ENCODE measurements at regions not wholly inside any gene's neighbourhood (a gene's known extent, or its start where the extent isn't known, plus 50 kb on each side); places are given as distances from the start of the nearest gene placed in this dataset.

- TF ChIP-seq, protein P1, sequence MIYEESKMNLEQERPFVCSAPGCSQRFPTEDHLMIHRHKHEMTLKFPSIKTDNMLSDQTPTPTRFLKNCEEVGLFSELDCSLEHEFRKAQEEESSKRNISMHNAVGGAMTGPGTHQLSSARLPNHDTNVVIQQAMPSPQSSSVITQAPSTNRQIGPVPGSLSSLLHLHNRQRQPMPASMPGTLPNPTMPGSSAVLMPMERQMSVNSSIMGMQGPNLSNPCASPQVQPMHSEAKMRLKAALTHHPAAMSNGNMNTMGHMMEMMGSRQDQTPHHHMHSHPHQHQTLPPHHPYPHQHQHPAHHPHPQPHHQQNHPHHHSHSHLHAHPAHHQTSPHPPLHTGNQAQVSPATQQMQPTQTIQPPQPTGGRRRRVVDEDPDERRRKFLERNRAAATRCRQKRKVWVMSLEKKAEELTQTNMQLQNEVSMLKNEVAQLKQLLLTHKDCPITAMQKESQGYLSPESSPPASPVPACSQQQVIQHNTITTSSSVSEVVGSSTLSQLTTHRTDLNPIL (CRISPR knock-in tag; IDR thresholded peaks at IDR 0.05; ENCODE audit: low read depth) = no peak
- no peak for TF ChIP-seq SNAI2 (CRISPR knock-in tag; IDR thresholded peaks at IDR 0.05)
- TF ChIP-seq GLIS3 (CRISPR knock-in tag; IDR thresholded peaks at IDR 0.05) = no peak
- TF ChIP-seq ZNF8 (CRISPR knock-in tag; IDR thresholded peaks at IDR 0.05) = no peak
Observed at GRCh38 chr6:25107218-25107617, 171.5 kb upstream of the RIPOR2 start (continued).

DNA sequence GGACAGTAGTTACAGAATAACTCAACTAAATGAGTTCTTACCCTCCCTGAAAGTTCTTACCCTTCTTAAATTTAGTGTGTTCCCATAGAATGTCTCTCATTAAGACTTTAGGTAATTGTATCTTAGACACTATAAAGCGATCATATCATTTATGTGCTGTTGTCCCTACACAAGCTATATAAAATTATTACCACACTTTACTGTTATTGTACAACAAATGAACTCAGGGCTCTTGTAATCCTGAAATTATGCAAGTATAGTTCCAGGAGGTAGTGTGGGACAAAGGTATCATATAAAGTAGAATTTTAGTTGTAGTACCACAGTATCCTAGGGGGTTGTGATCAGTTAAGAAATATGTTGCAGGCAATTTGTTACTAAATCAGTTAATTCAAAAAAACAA, 167.4 kb upstream of the CARMIL1 start:
- no peak for ATAC-seq
- TF ChIP-seq CSDC2 (CRISPR knock-in tag; IDR thresholded peaks at IDR 0.05) = no peak
- no peak for TF ChIP-seq GLIS3 (CRISPR knock-in tag; IDR thresholded peaks at IDR 0.05)
- no peak for TF ChIP-seq ZNF8 (CRISPR knock-in tag; IDR thresholded peaks at IDR 0.05)
- TF ChIP-seq, protein P2, sequence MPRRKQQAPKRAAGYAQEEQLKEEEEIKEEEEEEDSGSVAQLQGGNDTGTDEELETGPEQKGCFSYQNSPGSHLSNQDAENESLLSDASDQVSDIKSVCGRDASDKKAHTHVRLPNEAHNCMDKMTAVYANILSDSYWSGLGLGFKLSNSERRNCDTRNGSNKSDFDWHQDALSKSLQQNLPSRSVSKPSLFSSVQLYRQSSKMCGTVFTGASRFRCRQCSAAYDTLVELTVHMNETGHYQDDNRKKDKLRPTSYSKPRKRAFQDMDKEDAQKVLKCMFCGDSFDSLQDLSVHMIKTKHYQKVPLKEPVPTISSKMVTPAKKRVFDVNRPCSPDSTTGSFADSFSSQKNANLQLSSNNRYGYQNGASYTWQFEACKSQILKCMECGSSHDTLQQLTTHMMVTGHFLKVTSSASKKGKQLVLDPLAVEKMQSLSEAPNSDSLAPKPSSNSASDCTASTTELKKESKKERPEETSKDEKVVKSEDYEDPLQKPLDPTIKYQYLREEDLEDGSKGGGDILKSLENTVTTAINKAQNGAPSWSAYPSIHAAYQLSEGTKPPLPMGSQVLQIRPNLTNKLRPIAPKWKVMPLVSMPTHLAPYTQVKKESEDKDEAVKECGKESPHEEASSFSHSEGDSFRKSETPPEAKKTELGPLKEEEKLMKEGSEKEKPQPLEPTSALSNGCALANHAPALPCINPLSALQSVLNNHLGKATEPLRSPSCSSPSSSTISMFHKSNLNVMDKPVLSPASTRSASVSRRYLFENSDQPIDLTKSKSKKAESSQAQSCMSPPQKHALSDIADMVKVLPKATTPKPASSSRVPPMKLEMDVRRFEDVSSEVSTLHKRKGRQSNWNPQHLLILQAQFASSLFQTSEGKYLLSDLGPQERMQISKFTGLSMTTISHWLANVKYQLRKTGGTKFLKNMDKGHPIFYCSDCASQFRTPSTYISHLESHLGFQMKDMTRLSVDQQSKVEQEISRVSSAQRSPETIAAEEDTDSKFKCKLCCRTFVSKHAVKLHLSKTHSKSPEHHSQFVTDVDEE (CRISPR knock-in tag; IDR thresholded peaks at IDR 0.05) = no peak
- no peak for TF ChIP-seq OSR1 (CRISPR knock-in tag; IDR thresholded peaks at IDR 0.05)
- TF ChIP-seq SNAI2 (CRISPR knock-in tag; IDR thresholded peaks at IDR 0.05) = no peak
- TF ChIP-seq, protein P1 (CRISPR knock-in tag; IDR thresholded peaks at IDR 0.05; ENCODE audit: low read depth) = no peak

- no peak for ATAC-seq
- TF ChIP-seq, protein P1 (CRISPR knock-in tag; IDR thresholded peaks at IDR 0.05; ENCODE audit: low read depth) = no peak
- TF ChIP-seq TCF4 (CRISPR knock-in tag; IDR thresholded peaks at IDR 0.05; ENCODE audit: borderline replicate concordance) = no peak
Observed at GRCh38 chr6:25112322-25112773, 166.8 kb upstream of the CARMIL1 start.

DNA sequence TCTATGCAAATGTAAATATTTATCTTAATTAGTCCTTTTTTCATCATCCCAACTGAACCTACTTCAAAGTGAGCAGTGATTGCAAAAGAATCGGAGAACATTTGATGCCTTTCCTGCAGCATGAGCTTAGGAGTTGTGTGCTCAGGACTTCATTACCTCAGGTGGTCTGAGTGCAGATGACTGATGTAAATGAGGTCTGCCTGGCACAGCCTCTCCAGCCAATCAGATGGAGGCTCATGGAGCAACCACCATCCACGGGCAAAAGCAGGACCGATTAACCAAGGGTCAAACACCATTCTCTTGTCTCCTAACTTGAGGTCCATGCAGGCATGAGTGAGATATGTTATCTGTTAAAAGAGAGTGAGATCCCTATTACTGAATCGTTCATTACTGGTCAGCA, 165.7 kb upstream of the CARMIL1 start:
- TF ChIP-seq TOX (CRISPR knock-in tag; IDR thresholded peaks at IDR 0.05; ENCODE audit: borderline replicate concordance) (no peak), ESRRG (CRISPR knock-in tag; IDR thresholded peaks at IDR 0.05) (no peak), ZNF70 (CRISPR knock-in tag; IDR thresholded peaks at IDR 0.05) (no peak), ZNF565 (CRISPR knock-in tag; conservative IDR thresholded peaks at IDR 0.05; ENCODE audit: low read depth) (no peak), PPARA (CRISPR knock-in tag; IDR thresholded peaks at IDR 0.05; ENCODE audit: borderline replicate concordance) (no peak), ZFP3 (CRISPR knock-in tag; IDR thresholded peaks at IDR 0.05) (no peak), BACH2 (CRISPR knock-in tag; IDR thresholded peaks at IDR 0.05; ENCODE audit: borderline replicate concordance) (no peak), ARNTL (CRISPR knock-in tag; IDR thresholded peaks at IDR 0.05; ENCODE audit: borderline replicate concordance, low read depth) (no peak), ISL1 (CRISPR knock-in tag; IDR thresholded peaks at IDR 0.05) (no peak), GLIS3 (CRISPR knock-in tag; IDR thresholded peaks at IDR 0.05) (no peak), SNAI2 (CRISPR knock-in tag; IDR thresholded peaks at IDR 0.05) (no peak)
- TF ChIP-seq, protein P3, sequence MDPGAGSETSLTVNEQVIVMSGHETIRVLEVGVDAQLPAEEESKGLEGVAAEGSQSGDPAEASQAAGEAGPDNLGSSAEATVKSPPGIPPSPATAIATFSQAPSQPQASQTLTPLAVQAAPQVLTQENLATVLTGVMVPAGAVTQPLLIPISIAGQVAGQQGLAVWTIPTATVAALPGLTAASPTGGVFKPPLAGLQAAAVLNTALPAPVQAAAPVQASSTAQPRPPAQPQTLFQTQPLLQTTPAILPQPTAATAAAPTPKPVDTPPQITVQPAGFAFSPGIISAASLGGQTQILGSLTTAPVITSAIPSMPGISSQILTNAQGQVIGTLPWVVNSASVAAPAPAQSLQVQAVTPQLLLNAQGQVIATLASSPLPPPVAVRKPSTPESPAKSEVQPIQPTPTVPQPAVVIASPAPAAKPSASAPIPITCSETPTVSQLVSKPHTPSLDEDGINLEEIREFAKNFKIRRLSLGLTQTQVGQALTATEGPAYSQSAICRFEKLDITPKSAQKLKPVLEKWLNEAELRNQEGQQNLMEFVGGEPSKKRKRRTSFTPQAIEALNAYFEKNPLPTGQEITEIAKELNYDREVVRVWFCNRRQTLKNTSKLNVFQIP (CRISPR knock-in tag; IDR thresholded peaks at IDR 0.05; ENCODE audit: borderline replicate concordance, low read depth) = no peak
- TF ChIP-seq, protein P2 (CRISPR knock-in tag; IDR thresholded peaks at IDR 0.05) = no peak
- no peak for ATAC-seq

Measured in SK-N-SH treated with all-trans-retinoic acid at 6 μM for 48 hours (cell line).